ENCODE measurements at regions not wholly inside any gene's neighbourhood (a gene's known extent, or its start where the extent isn't known, plus 50 kb on each side); places are given as distances from the start of the nearest gene placed in this dataset.

DNA sequence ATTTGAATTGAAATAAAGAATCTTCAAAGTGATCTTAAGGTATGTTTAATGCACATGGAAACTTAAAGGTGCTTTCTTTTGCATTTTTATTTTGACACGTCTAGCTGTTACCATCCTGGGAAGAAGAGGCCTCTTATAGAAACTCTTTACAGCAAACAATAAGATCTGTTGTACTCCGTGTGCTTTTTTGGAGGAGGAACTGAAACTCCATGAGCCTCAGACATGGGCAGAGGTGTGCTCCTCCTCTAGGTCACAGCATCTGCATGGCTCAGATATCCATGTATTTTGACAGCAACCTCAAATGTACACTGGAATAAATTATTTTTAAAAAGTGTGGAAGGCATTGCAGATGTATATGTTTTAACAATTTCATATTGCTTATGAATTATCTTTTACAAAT lies 783.3 kb upstream of the SALL3 start:
- H3K9me3 ChIP-seq: no peaks in the 10 kb centered on the region
- no peaks in the 10 kb centered on the region for H3K27me3 ChIP-seq (ENCODE audit: low read depth)
- DNase-seq (no peak), ATAC-seq (no peak)
- intact Hi-C loops (cut with DNase I): no loop called here
- no peaks in the 10 kb centered on the region for H3K36me3 ChIP-seq
- no peak overlapping the region for H3K4me3 ChIP-seq
- H3K4me1 ChIP-seq: peaks cover 9% of the 10 kb centered on the region
- no peak overlapping the region for H3K27ac ChIP-seq
- TF ChIP-seq, protein P1, sequence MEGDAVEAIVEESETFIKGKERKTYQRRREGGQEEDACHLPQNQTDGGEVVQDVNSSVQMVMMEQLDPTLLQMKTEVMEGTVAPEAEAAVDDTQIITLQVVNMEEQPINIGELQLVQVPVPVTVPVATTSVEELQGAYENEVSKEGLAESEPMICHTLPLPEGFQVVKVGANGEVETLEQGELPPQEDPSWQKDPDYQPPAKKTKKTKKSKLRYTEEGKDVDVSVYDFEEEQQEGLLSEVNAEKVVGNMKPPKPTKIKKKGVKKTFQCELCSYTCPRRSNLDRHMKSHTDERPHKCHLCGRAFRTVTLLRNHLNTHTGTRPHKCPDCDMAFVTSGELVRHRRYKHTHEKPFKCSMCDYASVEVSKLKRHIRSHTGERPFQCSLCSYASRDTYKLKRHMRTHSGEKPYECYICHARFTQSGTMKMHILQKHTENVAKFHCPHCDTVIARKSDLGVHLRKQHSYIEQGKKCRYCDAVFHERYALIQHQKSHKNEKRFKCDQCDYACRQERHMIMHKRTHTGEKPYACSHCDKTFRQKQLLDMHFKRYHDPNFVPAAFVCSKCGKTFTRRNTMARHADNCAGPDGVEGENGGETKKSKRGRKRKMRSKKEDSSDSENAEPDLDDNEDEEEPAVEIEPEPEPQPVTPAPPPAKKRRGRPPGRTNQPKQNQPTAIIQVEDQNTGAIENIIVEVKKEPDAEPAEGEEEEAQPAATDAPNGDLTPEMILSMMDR (IDR thresholded peaks at IDR 0.05): no peak

DNA sequence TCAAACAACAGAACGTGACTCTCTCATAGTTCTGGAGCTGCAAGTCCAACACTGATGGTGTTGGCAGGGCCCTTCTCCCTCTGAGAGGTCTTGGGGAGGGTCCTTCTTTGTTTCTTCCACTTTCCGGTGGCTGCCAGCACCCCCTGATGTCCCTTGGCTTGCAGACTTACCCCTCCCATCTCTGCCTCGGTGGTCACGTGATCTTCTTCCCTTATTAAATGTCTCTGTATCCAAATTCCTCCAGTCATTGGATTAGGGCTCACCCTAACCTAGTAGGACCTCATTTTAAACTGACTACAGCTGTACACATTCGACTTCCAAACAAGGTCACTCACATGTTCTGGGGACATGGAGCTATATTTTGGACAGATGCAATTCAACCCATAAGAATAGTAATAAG lies 780.6 kb upstream of the SALL3 start:
- H3K4me3 ChIP-seq: no peak overlapping the region
- no peaks in the 10 kb centered on the region for H3K4me1 ChIP-seq
- DNase-seq (no peak), ATAC-seq (no peak)
- H3K36me3 ChIP-seq: no peaks in the 10 kb centered on the region
- no peaks in the 10 kb centered on the region for H3K27me3 ChIP-seq (ENCODE audit: low read depth)
- no peaks in the 10 kb centered on the region for H3K9me3 ChIP-seq
- TF ChIP-seq, protein P1 (IDR thresholded peaks at IDR 0.05): no peak
- intact Hi-C loops (cut with DNase I): no loop called here
- no peak overlapping the region for H3K27ac ChIP-seq

DNA sequence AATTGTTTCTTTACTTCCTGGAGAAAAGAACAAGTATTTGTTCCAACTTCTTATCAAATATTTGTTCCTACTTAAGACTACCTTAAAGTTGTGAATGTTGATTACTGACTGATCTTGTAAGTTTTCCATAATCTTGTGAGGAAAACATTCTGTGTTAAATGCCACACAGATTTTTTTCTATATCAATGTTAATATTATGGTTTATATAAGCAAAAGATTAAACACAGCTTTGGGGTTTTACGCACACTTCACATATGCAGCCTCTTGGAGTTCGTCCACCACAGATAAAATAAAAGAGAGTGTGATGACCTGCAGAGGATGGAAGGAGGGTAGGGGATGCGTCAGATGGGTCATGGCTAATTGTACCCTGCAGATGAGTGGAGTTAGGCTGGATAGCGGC lies 780.0 kb upstream of the SALL3 start:
- Histone ChIP-seq H3K36me3 (no peaks in the 10 kb centered on the region), H3K27ac (no peak overlapping the region), H3K4me1 (no peaks in the 10 kb centered on the region), H3K9me3 (no peaks in the 10 kb centered on the region), H3K27me3 (ENCODE audit: low read depth) (no peaks in the 10 kb centered on the region), H3K4me3 (no peak overlapping the region)
- DNase-seq: no peak
- intact Hi-C loops (cut with DNase I): no loop called here
- TF ChIP-seq, protein P1 (IDR thresholded peaks at IDR 0.05): no peak
- no peak for ATAC-seq

DNA sequence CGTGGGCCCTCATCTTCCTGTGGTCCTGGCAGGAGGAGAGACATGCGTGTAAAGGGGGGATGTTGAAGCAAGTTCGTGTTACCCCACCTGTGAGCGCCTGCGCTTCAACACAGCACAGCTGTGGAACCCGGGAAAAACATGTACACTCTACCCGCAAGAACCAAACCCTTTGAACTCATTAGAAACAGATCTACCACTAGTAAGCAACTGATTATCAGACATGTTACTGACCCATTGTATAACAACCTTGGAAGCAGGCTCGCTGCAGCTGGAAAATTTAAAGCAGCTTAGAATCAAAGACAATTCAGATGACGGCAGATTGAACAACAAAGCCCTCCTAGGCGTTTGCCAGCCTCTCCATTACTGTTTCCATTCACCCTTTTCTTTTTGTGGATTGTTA lies 771.7 kb upstream of the SALL3 start:
- Histone ChIP-seq H3K27me3 (ENCODE audit: low read depth) (no peaks in the 10 kb centered on the region), H3K36me3 (no peaks in the 10 kb centered on the region), H3K4me3 (no peak overlapping the region), H3K4me1 (no peaks in the 10 kb centered on the region), H3K9me3 (no peaks in the 10 kb centered on the region), H3K27ac (no peak overlapping the region)
- TF ChIP-seq, protein P1 (IDR thresholded peaks at IDR 0.05): no peak
- DNase-seq (no peak), ATAC-seq (no peak)
- intact Hi-C loops (cut with DNase I): no loop called here

DNA sequence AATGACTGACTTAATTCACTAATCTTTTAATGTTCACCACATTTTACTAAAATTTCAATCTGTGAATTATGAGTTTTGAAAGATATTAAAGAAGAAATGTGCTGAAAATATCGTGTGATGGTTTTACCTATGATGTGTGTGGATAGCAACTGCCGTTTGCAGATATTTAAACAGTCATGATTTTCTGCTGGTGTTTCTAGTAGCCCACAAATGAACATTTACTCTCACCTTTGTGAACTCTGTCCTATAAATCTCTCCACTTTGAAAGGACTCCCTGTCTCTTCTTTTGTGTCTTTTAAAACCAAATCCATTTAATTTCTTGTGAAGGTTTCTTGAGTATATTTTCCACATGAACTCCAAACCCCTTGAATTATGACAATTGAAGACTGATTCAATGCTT lies 771.2 kb upstream of the SALL3 start:
- Histone ChIP-seq H3K4me1 (no peaks in the 10 kb centered on the region), H3K27ac (no peak overlapping the region), H3K4me3 (no peak overlapping the region), H3K36me3 (no peaks in the 10 kb centered on the region), H3K27me3 (ENCODE audit: low read depth) (no peaks in the 10 kb centered on the region), H3K9me3 (no peaks in the 10 kb centered on the region)
- no peak for DNase-seq
- intact Hi-C loops (cut with DNase I): no loop called here
- TF ChIP-seq, protein P1 (IDR thresholded peaks at IDR 0.05): no peak
- no peak for ATAC-seq

Measured in lower lobe of right lung (tissue), 2 donors.